ENCODE measurements at regions not wholly inside any gene's neighbourhood (a gene's known extent, or its start where the extent isn't known, plus 50 kb on each side); places are given as distances from the start of the nearest gene placed in this dataset.

GRCh38 chr2:129712676-129712985, 266.8 kb upstream of the RAB6C start:
- TF ChIP-seq ZNF138 (CRISPR knock-in tag; conservative IDR thresholded peaks at IDR 0.05) (no peak), ZNF416 (CRISPR knock-in tag; IDR thresholded peaks at IDR 0.05) (no peak), JUN (CRISPR knock-in tag; IDR thresholded peaks at IDR 0.05) (no peak), TEAD4 (CRISPR knock-in tag; IDR thresholded peaks at IDR 0.05) (no peak), ZNF671 (CRISPR knock-in tag; IDR thresholded peaks at IDR 0.05) (no peak)
- Mint-ChIP-seq H3K9me3 (no peaks in the 10 kb centered on the region), H3K27me3 (ENCODE audit: low read depth) (no peaks in the 10 kb centered on the region; the same call in 1 of the 2 replicates), H3K4me1 (peaks cover 37% of the 10 kb centered on the region), H3K36me3 (no peaks in the 10 kb centered on the region), H3K27ac (no peak overlapping the region), H3K4me3 (no peak overlapping the region)
- DNase-seq (ENCODE audit: low spot score) (no peak), ATAC-seq (no peak)
- ChIA-PET CTCF (interaction anchor here (1.8 kb wide), 1 partner anchor 32 kb away, joined by 4 read pairs; no protein-coding TSS in a partner anchor), POLR2A (interaction anchor here (0.6 kb wide), 2 partner anchors 13 to 23 kb away, joined by 3 to 6 read pairs; no protein-coding TSS in a partner anchor)

GRCh38 chr2:129713337-129713736, 266.1 kb upstream of the RAB6C start:
- Mint-ChIP-seq H3K4me1 (peaks cover 43% of the 10 kb centered on the region), H3K36me3 (no peaks in the 10 kb centered on the region), H3K4me3 (no peak overlapping the region), H3K9me3 (no peaks in the 10 kb centered on the region), H3K27ac (no peak overlapping the region), H3K27me3 (ENCODE audit: low read depth) (no peaks in the 10 kb centered on the region; the same call in 1 of the 2 replicates)
- POLR2A ChIA-PET, result interaction anchor here (0.6 kb wide), 1 partner anchor 24 kb away, joined by 6 read pairs; no protein-coding TSS in a partner anchor
- no peak for DNase-seq (ENCODE audit: low spot score)
- no peak for ATAC-seq
- CTCF ChIA-PET, result interaction anchor here (1.8 kb wide), 1 partner anchor 32 kb away, joined by 4 read pairs; no protein-coding TSS in a partner anchor
- TF ChIP-seq TP53 (CRISPR knock-in tag; IDR thresholded peaks at IDR 0.05) (no peak), ZNF138 (CRISPR knock-in tag; conservative IDR thresholded peaks at IDR 0.05) (no peak), CREB1 (CRISPR knock-in tag; IDR thresholded peaks at IDR 0.05) (no peak), FOXK1 (CRISPR knock-in tag; IDR thresholded peaks at IDR 0.05) (no peak), ZNF671 (CRISPR knock-in tag; IDR thresholded peaks at IDR 0.05) (no peak), ZNF219 (CRISPR knock-in tag; IDR thresholded peaks at IDR 0.05; ENCODE audit: borderline replicate concordance) (no peak), NR3C1 (CRISPR knock-in tag; conservative IDR thresholded peaks at IDR 0.05; ENCODE audit: low read depth) (no peak), PRDM15 (CRISPR knock-in tag; IDR thresholded peaks at IDR 0.05) (no peak), AR (CRISPR knock-in tag; IDR thresholded peaks at IDR 0.05) (no peak), GTF2I (CRISPR knock-in tag; conservative IDR thresholded peaks at IDR 0.05) (no peak), RELA (CRISPR knock-in tag; IDR thresholded peaks at IDR 0.05; ENCODE audit: borderline replicate concordance) (no peak), CTCF (IDR thresholded peaks at IDR 0.05) (no peak), TCF7 (CRISPR knock-in tag; IDR thresholded peaks at IDR 0.05; ENCODE audit: low read depth) (no peak), IRF2 (CRISPR knock-in tag; IDR thresholded peaks at IDR 0.05; ENCODE audit: borderline replicate concordance, low read depth) (no peak), JUN (CRISPR knock-in tag; IDR thresholded peaks at IDR 0.05) (no peak), ETV6 (CRISPR knock-in tag; IDR thresholded peaks at IDR 0.05) (no peak), FOXP4 (CRISPR knock-in tag; IDR thresholded peaks at IDR 0.05) (no peak), AFF4 (CRISPR knock-in tag; IDR thresholded peaks at IDR 0.05; ENCODE audit: borderline replicate concordance) (no peak), MLX (CRISPR knock-in tag; IDR thresholded peaks at IDR 0.05) (no peak)
